Liver (tissue), 7 donors: ENCODE measurements at regions not wholly inside any gene's neighbourhood (a gene's known extent, or its start where the extent isn't known, plus 50 kb on each side); places are given as distances from the start of the nearest gene placed in this dataset.

Experiments used
- DNase-seq: peaks from one replicate; pipeline ENCODE4 v3.0.0-alpha.2; 2017; ENCODE audit warnings: low spot score
- H3K27ac ChIP-seq, 2 donors: one replicate each; pipeline ENCODE4 v1.7.0; 2013; ENCODE audit warnings: inconsistent platforms in 2 of 2, low read length in 2 of 2, control low read depth in 1 of 2, low read depth in 1 of 2, mild to moderate bottlenecking in 1 of 2
- H3K27me3 ChIP-seq, 4 donors: one replicate each; pipeline versions ENCODE4 v1.6.1 to v1.7.0; 2013; ENCODE audit warnings: low read length in 3 of 4, inconsistent platforms in 1 of 4, mild to moderate bottlenecking in 1 of 4, moderate library complexity in 1 of 4; ENCODE audit not compliant: control insufficient read depth in 4 of 4, insufficient read depth in 4 of 4
- H3K36me3 ChIP-seq, 4 donors: one replicate each; pipeline versions ENCODE4 v1.6.1 to v1.7.0; 2013; ENCODE audit warnings: low read length in 3 of 4, mild to moderate bottlenecking in 3 of 4, low read depth in 1 of 4, moderate library complexity in 1 of 4; ENCODE audit not compliant: control insufficient read depth in 4 of 4, insufficient read depth in 3 of 4
- H3K4me1 ChIP-seq, 4 donors: one replicate each; pipeline versions ENCODE4 v1.6.1 to v1.7.0; 2013; ENCODE audit warnings: low read length in 3 of 4, mild to moderate bottlenecking in 3 of 4, moderate library complexity in 1 of 4; ENCODE audit not compliant: control insufficient read depth in 4 of 4, insufficient read depth in 4 of 4
- H3K4me3 ChIP-seq, 3 donors: one replicate each; pipeline versions ENCODE4 v1.6.1 to v1.7.0; 2013; ENCODE audit warnings: low read length in 3 of 3, control low read depth in 1 of 3, low read depth in 1 of 3, mild to moderate bottlenecking in 1 of 3
- H3K9ac ChIP-seq, 2 donors: one replicate each; pipeline ENCODE4 v1.7.0; 2013; ENCODE audit warnings: low read length in 2 of 2, mild to moderate bottlenecking in 2 of 2, moderate library complexity in 2 of 2, control low read depth in 1 of 2, low read depth in 1 of 2
- H3K9me3 ChIP-seq, 4 donors: one replicate each; pipeline versions ENCODE4 v1.6.1 to v1.7.0; 2013; ENCODE audit warnings: low read length in 3 of 4; ENCODE audit not compliant: control insufficient read depth in 4 of 4
- EGR1 ChIP-seq, 2 donors: IDR thresholded peaks; 2 replicates each; pipeline ENCODE4 v1.6.1; 2016 to 2018; ENCODE audit warnings: antibody characterized with exemption in 2 of 2, low read depth in 2 of 2
- FOXA1 ChIP-seq: IDR thresholded peaks from 2 replicates; pipeline ENCODE4 v1.6.1; 2016; ENCODE audit warnings: antibody characterized with exemption
- FOXA2 ChIP-seq: IDR thresholded peaks from 2 replicates; pipeline ENCODE4 v1.6.1; 2016; ENCODE audit warnings: antibody characterized with exemption
- GABPA ChIP-seq, 2 donors: IDR thresholded peaks in 1 of 2; conservative IDR thresholded peaks in 1 of 2; 2 replicates each; pipeline ENCODE4 v1.6.1; 2016; ENCODE audit warnings: antibody characterized with exemption in 2 of 2, mild to moderate bottlenecking in 1 of 2, moderate library complexity in 1 of 2
- JUND ChIP-seq, 2 donors: IDR thresholded peaks; 2 replicates each; pipeline ENCODE4 v1.6.1; 2016; ENCODE audit warnings: antibody characterized with exemption in 2 of 2
- NR2F2 ChIP-seq: IDR thresholded peaks from 2 replicates; pipeline ENCODE4 v1.6.1; 2016; ENCODE audit warnings: antibody characterized with exemption
- RAD21 ChIP-seq, 2 donors: IDR thresholded peaks; 2 replicates each; pipeline ENCODE4 v1.6.1; 2016; ENCODE audit warnings: antibody characterized with exemption in 2 of 2, mild to moderate bottlenecking in 2 of 2
- RXRA ChIP-seq, 2 donors: IDR thresholded peaks; 2 replicates each; pipeline ENCODE4 v1.6.1; 2017 to 2018; ENCODE audit warnings: antibody characterized with exemption in 2 of 2, mild to moderate bottlenecking in 1 of 2
- TAF1 ChIP-seq: conservative IDR thresholded peaks from 2 replicates; pipeline ENCODE4 v1.6.1; 2016; ENCODE audit warnings: antibody characterized with exemption, mild to moderate bottlenecking
- WGBS: extraction: QIAGEN DNeasy Blood & Tissue Kit; methylation state at CpG from one replicate; pipeline ENCODE4 v1.1.7; 2013; 5-methylcytosine and 5-hydroxymethylcytosine counted together
- TF ChIP-seq, protein P1 (sequence below): IDR thresholded peaks from 2 replicates; pipeline ENCODE4 v1.6.1; 2016; ENCODE audit warnings: antibody characterized with exemption
- TF ChIP-seq, protein P2 (sequence below): IDR thresholded peaks from 2 replicates; pipeline ENCODE4 v1.6.1; 2016; ENCODE audit warnings: antibody characterized with exemption
- TF ChIP-seq, protein P3 (sequence below): IDR thresholded peaks from 2 replicates; pipeline ENCODE4 v1.6.1; 2016; ENCODE audit warnings: antibody characterized with exemption, mild to moderate bottlenecking
- donor health status: healthy.
- donor health status: healthy.
- donor health status: healthy.
- donor health status: healthy.

DNA sequence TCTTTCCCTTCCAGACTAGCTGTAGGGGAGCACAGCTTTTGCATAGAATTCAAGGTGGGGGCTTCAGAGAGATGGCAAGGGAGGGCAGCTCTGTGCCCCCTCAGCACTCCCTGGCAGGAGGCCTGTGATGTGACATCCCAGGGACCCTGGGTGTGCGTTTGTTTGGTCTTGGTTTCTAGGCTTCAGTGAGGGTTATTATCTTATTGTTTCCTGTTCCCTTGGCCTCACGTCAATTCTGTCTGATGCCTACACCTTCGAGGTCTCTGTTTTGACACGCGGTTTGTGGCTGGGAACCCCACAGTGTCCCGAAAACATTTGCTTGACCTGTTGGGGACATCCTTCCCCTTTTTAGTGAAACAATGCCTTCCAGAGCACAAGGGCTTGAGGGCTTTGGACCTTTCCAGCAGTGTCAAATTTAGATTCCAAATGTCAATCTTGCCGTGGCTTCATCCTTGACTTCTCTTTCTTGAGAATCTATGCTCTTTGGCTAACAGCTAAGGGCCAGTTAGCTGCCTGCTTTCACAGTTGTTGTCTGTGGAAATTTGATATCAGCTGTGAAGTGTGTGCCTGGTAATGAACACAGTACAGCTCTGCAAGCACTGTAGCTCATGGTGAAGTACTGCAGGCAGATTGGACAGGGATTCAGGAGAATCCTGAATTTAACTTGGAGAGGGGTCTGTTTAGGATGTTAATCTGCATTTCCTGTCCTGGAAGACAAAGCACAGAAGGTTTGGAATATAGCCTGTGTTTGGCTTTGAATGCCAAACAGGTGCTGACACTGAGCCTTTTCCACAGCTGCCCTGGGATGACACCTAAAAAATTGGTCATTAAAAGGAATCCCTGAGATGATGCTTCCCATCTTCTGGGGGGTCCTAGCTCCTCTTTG, 108.2 kb upstream of the CXCR4 start:
- TF ChIP-seq RAD21 (IDR thresholded peaks at IDR 0.05) = peak in 1 of 2 donors; percentile 17
- TF ChIP-seq NR2F2 = no peak
- Histone ChIP-seq H3K4me3 (no peak overlapping the region), H3K36me3 (no peaks in the 10 kb centered on the region), H3K4me1 (no peaks in the 10 kb centered on the region), H3K27me3 (no peaks in the 10 kb centered on the region), H3K27ac (no peak overlapping the region), H3K9ac (no peak overlapping the region), H3K9me3 (no peaks in the 10 kb centered on the region)
- 39% methylated on average over 7 of the region's 7 CpGs for WGBS
- DNase-seq = no peak

DNA sequence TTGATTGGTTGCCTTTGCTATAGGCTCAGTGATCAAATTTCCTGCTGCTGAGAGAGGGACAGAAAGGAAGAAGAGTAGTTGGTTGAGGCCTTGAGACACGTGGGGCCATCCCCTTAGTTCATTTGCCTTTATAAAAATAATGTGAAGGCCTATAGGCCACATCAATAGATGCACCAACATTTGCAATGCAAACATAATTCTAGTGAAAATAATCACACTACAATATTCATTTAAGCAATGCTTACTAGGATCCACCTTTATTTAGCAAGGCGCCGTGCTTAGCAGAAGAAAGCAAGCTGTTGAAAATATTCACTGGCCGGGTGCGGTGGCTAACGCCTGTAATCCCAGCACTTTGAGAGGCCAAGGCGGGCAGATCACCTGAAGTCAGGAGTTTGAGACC, 105.3 kb upstream of the CXCR4 start:
- TF ChIP-seq GABPA (IDR thresholded peaks at IDR 0.05 in 1 of 2, conservative IDR thresholded peaks at IDR 0.05 in 1 of 2) (no peak), RXRA (IDR thresholded peaks at IDR 0.05) (no peak), FOXA2 (no peak)
- H3K9me3 ChIP-seq = no peaks in the 10 kb centered on the region
- DNase-seq = no peak
- no peak overlapping the region for H3K4me3 ChIP-seq
- no peaks in the 10 kb centered on the region for H3K36me3 ChIP-seq
- no peak overlapping the region for H3K9ac ChIP-seq
- no peak overlapping the region for H3K27ac ChIP-seq
- 84% methylated on average over 7 of the region's 7 CpGs for WGBS
- no peaks in the 10 kb centered on the region for H3K27me3 ChIP-seq
- no peaks in the 10 kb centered on the region for H3K4me1 ChIP-seq

DNA sequence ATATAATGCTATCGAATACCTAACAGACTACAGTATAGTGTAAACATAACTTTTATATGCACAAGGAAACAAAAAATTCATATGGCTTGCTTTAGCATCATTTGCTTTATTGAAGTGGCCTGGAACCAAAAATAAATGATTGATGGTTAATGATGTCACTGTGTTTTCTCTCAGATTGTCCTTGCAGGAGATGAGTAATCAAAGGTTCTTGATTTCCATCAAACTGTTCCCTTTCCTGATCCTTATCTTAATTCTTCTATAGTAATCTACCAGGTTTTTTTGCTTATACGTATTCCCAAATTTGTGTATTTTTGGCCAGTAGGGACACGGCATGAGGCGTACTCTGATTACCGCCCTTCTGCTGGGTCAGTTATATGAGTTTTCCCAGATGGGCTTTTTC, 104.9 kb upstream of the CXCR4 start:
- no peaks in the 10 kb centered on the region for H3K4me1 ChIP-seq
- 66% methylated on average over 5 of the region's 5 CpGs for WGBS
- no peak overlapping the region for H3K4me3 ChIP-seq
- H3K9ac ChIP-seq = no peak overlapping the region
- H3K27ac ChIP-seq = no peak overlapping the region
- no peaks in the 10 kb centered on the region for H3K27me3 ChIP-seq
- TF ChIP-seq RXRA (IDR thresholded peaks at IDR 0.05) (no peak), EGR1 (IDR thresholded peaks at IDR 0.05; ENCODE audit: low read depth in 2 of 2) (no peak), TAF1 (no peak), JUND (IDR thresholded peaks at IDR 0.05) (no peak), FOXA1 (no peak), GABPA (IDR thresholded peaks at IDR 0.05 in 1 of 2, conservative IDR thresholded peaks at IDR 0.05 in 1 of 2) (no peak)
- TF ChIP-seq, protein P1, sequence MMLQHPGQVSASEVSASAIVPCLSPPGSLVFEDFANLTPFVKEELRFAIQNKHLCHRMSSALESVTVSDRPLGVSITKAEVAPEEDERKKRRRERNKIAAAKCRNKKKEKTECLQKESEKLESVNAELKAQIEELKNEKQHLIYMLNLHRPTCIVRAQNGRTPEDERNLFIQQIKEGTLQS = no peak
- TF ChIP-seq, protein P2, sequence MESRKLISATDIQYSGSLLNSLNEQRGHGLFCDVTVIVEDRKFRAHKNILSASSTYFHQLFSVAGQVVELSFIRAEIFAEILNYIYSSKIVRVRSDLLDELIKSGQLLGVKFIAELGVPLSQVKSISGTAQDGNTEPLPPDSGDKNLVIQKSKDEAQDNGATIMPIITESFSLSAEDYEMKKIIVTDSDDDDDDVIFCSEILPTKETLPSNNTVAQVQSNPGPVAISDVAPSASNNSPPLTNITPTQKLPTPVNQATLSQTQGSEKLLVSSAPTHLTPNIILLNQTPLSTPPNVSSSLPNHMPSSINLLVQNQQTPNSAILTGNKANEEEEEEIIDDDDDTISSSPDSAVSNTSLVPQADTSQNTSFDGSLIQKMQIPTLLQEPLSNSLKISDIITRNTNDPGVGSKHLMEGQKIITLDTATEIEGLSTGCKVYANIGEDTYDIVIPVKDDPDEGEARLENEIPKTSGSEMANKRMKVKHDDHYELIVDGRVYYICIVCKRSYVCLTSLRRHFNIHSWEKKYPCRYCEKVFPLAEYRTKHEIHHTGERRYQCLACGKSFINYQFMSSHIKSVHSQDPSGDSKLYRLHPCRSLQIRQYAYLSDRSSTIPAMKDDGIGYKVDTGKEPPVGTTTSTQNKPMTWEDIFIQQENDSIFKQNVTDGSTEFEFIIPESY = no peak
- TF ChIP-seq, protein P3, sequence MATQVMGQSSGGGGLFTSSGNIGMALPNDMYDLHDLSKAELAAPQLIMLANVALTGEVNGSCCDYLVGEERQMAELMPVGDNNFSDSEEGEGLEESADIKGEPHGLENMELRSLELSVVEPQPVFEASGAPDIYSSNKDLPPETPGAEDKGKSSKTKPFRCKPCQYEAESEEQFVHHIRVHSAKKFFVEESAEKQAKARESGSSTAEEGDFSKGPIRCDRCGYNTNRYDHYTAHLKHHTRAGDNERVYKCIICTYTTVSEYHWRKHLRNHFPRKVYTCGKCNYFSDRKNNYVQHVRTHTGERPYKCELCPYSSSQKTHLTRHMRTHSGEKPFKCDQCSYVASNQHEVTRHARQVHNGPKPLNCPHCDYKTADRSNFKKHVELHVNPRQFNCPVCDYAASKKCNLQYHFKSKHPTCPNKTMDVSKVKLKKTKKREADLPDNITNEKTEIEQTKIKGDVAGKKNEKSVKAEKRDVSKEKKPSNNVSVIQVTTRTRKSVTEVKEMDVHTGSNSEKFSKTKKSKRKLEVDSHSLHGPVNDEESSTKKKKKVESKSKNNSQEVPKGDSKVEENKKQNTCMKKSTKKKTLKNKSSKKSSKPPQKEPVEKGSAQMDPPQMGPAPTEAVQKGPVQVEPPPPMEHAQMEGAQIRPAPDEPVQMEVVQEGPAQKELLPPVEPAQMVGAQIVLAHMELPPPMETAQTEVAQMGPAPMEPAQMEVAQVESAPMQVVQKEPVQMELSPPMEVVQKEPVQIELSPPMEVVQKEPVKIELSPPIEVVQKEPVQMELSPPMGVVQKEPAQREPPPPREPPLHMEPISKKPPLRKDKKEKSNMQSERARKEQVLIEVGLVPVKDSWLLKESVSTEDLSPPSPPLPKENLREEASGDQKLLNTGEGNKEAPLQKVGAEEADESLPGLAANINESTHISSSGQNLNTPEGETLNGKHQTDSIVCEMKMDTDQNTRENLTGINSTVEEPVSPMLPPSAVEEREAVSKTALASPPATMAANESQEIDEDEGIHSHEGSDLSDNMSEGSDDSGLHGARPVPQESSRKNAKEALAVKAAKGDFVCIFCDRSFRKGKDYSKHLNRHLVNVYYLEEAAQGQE = no peak
- no peaks in the 10 kb centered on the region for H3K9me3 ChIP-seq
- no peak for DNase-seq
- H3K36me3 ChIP-seq = no peaks in the 10 kb centered on the region
